IMR-90 (cell line): ENCODE measurements at regions not wholly inside any gene's neighbourhood (a gene's known extent, or its start where the extent isn't known, plus 50 kb on each side); places are given as distances from the start of the nearest gene placed in this dataset.

ENCODE experiments used
- ATAC-seq: fragments of 200-7000 bp; cut with Tn5 transposase; 2 replicates; pipeline ENCODE4 v1.9.1; 2020; ENCODE audit warnings: low read depth, mild to moderate bottlenecking, moderate library complexity
- BruUV-seq: library from RNA; stranded (reverse); fragments of 400-500 nt; replicated peaks from 2 replicates; lab custom pipeline; 2021; lab: Mats Ljungman, UMichigan
- CTCF ChIA-PET: fragments of 300-600 bp; formaldehyde crosslinking; extraction: SDS; loops from one replicate; lab custom pipeline; 2021; ENCODE audit warnings: antibody characterized with exemption; lab: Yijun Ruan, JAX
- POLR2A ChIA-PET: fragments of 300-600 bp; sonication (Branson Sonifier 250); formaldehyde crosslinking; loops from one replicate; lab custom pipeline; 2022; ENCODE audit warnings: antibody characterized with exemption; ENCODE audit not compliant: unreplicated experiment; lab: Charles Lee
- DNase-seq: peaks from one replicate; pipeline ENCODE4 v3.0.0; 2013
- H2AFZ ChIP-seq: replicated peaks from 2 replicates; pipeline ENCODE3; 2013; ENCODE audit warnings: low read length, mild to moderate bottlenecking; ENCODE audit not compliant: poor library complexity
- H2AK5ac ChIP-seq: 2 replicates; pipeline ENCODE4 v1.6.1; 2013; ENCODE audit warnings: low read depth, low read length, inconsistent platforms
- H2AK9ac ChIP-seq: replicated peaks from 2 replicates; pipeline ENCODE3; 2013; ENCODE audit warnings: mild to moderate bottlenecking, low read depth, low read length, moderate library complexity; ENCODE audit not compliant: poor library complexity
- H2BK120ac ChIP-seq: 2 replicates; pipeline ENCODE4 v1.6.1; 2013; ENCODE audit warnings: low read depth, low read length, inconsistent platforms
- H2BK15ac ChIP-seq: 3 replicates; pipeline ENCODE4 v1.6.1; 2013; ENCODE audit warnings: low read depth, low read length, inconsistent platforms
- H2BK20ac ChIP-seq: 2 replicates; pipeline ENCODE4 v1.6.1; 2013; ENCODE audit warnings: low read depth, mild to moderate bottlenecking, inconsistent platforms, low read length, moderate library complexity
- H2BK5ac ChIP-seq: 2 replicates; pipeline ENCODE4 v1.6.1; 2013; ENCODE audit warnings: mild to moderate bottlenecking, low read depth, low read length, inconsistent platforms; ENCODE audit not compliant: poor library complexity, severe bottlenecking
- H3K14ac ChIP-seq: replicated peaks from 2 replicates; pipeline ENCODE4 v1.6.1; 2013; ENCODE audit warnings: low read depth, low read length, inconsistent platforms
- H3K18ac ChIP-seq: 2 replicates; pipeline ENCODE4 v1.6.1; 2013; ENCODE audit warnings: low read depth, low read length, control low read depth
- H3K23ac ChIP-seq: 2 replicates; pipeline ENCODE4 v1.6.1; 2013; ENCODE audit warnings: low read depth, low read length, inconsistent platforms
- H3K27ac ChIP-seq: 2 replicates; pipeline ENCODE4 v1.5.1; 2013; ENCODE audit warnings: mild to moderate bottlenecking, control low read depth, low read length; ENCODE audit not compliant: insufficient read depth
- H3K27me3 ChIP-seq: 2 replicates; pipeline ENCODE4 v1.6.1; 2013; ENCODE audit warnings: low read length; ENCODE audit not compliant: control insufficient read depth, insufficient read depth
- H3K36me3 ChIP-seq: 2 replicates; pipeline ENCODE4 v1.6.1; 2013; ENCODE audit warnings: low read length, mixed read lengths; ENCODE audit not compliant: control insufficient read depth, insufficient read depth
- H3K4ac ChIP-seq: 2 replicates; pipeline ENCODE4 v1.6.1; 2013; ENCODE audit warnings: low read depth, low read length, inconsistent platforms
- H3K4me1 ChIP-seq: 2 replicates; pipeline ENCODE4 v1.6.1; 2013; ENCODE audit warnings: low read length, mixed read lengths; ENCODE audit not compliant: control insufficient read depth, insufficient read depth
- H3K4me2 ChIP-seq: 2 replicates; pipeline ENCODE4 v1.6.1; 2013; ENCODE audit warnings: low read depth, mild to moderate bottlenecking, control low read depth, low read length, moderate library complexity
- H3K4me3 ChIP-seq: 2 replicates; pipeline ENCODE4 v1.5.1; 2013; ENCODE audit warnings: low read depth, mild to moderate bottlenecking, control low read depth, low read length, moderate library complexity; ENCODE audit not compliant: insufficient read depth
- H3K56ac ChIP-seq: 2 replicates; pipeline ENCODE4 v1.6.1; 2013; ENCODE audit warnings: low read length, inconsistent platforms; ENCODE audit not compliant: insufficient read depth; ENCODE audit errors: extremely low read depth
- H3K79me1 ChIP-seq, 2 experiments: 2 replicates each; pipeline ENCODE4 v1.6.1; 2013; ENCODE audit warnings: low read length in 2 of 2, inconsistent platforms in 1 of 2, low read depth in 1 of 2
- H3K9ac ChIP-seq: 2 replicates; pipeline ENCODE4 v1.6.1; 2013; ENCODE audit warnings: low read depth, low read length, control low read depth
- H3K9me1 ChIP-seq: 2 replicates; pipeline ENCODE4 v1.6.1; 2013; ENCODE audit warnings: low read length, inconsistent platforms; ENCODE audit not compliant: insufficient read depth
- H3K9me3 ChIP-seq: 2 replicates; pipeline ENCODE4 v1.6.1; 2013; ENCODE audit warnings: low read length; ENCODE audit not compliant: control insufficient read depth, insufficient read depth
- H4K20me1 ChIP-seq: 2 replicates; pipeline ENCODE4 v1.6.1; 2013; ENCODE audit warnings: low read length, inconsistent platforms; ENCODE audit not compliant: insufficient read depth
- H4K5ac ChIP-seq: 2 replicates; pipeline ENCODE4 v1.6.1; 2013; ENCODE audit warnings: mild to moderate bottlenecking, low read depth, low read length, control low read depth
- H4K8ac ChIP-seq, 2 experiments: 2 replicates each; pipeline ENCODE4 v1.6.1; 2013; ENCODE audit warnings: low read depth in 2 of 2, low read length in 2 of 2, control low read depth in 1 of 2, inconsistent platforms in 1 of 2
- H4K91ac ChIP-seq: 2 replicates; pipeline ENCODE4 v1.6.1; 2013; ENCODE audit warnings: low read depth, low read length, inconsistent platforms; ENCODE audit not compliant: insufficient read depth
- BHLHE40 ChIP-seq: fragments of 150-350 bp; IDR thresholded peaks from 2 replicates; pipeline ENCODE4 v1.6.1; 2016; ENCODE audit warnings: mild to moderate bottlenecking, low read depth, low read length
- RAD21 ChIP-seq: IDR thresholded peaks from 2 replicates; pipeline ENCODE4 v1.6.1; 2012; ENCODE audit warnings: low read length, improper control_type of control experiment
- RFX5 ChIP-seq: IDR thresholded peaks from 2 replicates; pipeline ENCODE4 v1.8.0; 2012; ENCODE audit warnings: low read depth, mild to moderate bottlenecking, low read length, moderate library complexity
- SMC3 ChIP-seq: fragments of 150-350 bp; IDR thresholded peaks from 2 replicates; pipeline ENCODE4 v1.6.1; 2016; ENCODE audit warnings: low read depth, mild to moderate bottlenecking, antibody characterized with exemption, low read length, moderate library complexity
- WGBS, 2 experiments: methylation state at CpG; one replicate each; pipeline versions ENCODE4 v1.1.5 to v1.1.7; 2013; ENCODE audit warnings: missing lambda C conversion rate in 2 of 2; ENCODE audit not compliant: insufficient read length in 1 of 2; ENCODE audit errors: extremely low coverage in 2 of 2; 5-methylcytosine and 5-hydroxymethylcytosine counted together
- dilution Hi-C: fragments of 300-500 bp; cut with HindIII; formaldehyde crosslinking; loops from one replicate; pipeline ENCODE4 v1.14.3; 2018; ENCODE audit warnings: low sequenced_read_pairs; ENCODE audit not compliant: unreplicated experiment
- in situ Hi-C: fragments of 300-500 bp; cut with MboI; formaldehyde crosslinking; loops from 3 replicates; pipeline ENCODE4 v1.14.3; 2019; ENCODE audit warnings: low sequenced_read_pairs, inconsistent platforms, mixed read lengths
- intact Hi-C: fragments of 100-400 bp; cut with micrococcal nuclease; formaldehyde crosslinking; loops from 2 replicates; pipeline ENCODE4 v1.10.0; 2022
- TF ChIP-seq, protein P1 (sequence below): conservative IDR thresholded peaks from 2 replicates; pipeline ENCODE4 v1.5.1; 2012; ENCODE audit warnings: mild to moderate bottlenecking, low read depth, low read length, improper control_type of control experiment

DNA sequence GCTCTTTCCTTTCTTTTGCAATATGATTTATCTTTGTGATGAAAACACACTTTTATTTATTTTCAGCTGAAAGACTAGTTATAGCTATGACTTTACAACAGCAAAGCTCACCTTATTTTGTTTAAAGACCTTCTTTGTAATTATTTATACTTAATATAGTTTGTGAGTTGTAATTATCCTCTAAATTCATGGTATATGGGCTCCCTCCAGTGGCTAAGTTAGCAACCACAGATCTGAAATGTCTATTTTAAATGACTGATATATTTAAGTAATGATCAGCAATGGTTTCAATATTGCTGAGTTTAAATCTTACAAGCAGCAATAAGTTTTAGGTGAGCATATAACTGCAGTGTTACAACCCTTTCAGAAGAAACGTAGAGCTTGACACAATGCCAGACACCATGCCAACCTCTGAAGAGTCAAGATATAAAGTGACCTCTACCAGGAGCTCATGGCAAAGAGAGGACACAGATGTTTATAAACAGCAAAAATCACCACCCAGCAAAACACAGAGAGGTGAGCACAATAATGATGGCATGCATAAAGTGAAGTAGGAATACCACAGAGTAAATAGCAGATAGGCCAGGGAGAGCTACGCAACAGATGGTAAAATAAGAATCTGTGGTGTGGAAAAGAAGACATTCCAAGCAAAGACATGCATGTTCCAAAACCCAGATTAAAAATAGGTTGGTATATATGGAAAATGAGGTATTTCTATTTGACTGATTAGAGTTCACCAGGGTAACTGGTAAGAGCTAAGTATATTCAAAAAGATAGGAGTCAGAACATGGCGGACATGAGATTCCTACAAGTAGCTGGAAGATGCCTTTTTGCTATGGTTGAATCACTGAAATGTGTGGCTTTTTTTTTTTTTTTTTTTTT lies 143.7 kb upstream of the ZNF385D start:
- BruUV-seq: no TSS peak
- no peak for TF ChIP-seq RFX5
- TF ChIP-seq, protein P1, sequence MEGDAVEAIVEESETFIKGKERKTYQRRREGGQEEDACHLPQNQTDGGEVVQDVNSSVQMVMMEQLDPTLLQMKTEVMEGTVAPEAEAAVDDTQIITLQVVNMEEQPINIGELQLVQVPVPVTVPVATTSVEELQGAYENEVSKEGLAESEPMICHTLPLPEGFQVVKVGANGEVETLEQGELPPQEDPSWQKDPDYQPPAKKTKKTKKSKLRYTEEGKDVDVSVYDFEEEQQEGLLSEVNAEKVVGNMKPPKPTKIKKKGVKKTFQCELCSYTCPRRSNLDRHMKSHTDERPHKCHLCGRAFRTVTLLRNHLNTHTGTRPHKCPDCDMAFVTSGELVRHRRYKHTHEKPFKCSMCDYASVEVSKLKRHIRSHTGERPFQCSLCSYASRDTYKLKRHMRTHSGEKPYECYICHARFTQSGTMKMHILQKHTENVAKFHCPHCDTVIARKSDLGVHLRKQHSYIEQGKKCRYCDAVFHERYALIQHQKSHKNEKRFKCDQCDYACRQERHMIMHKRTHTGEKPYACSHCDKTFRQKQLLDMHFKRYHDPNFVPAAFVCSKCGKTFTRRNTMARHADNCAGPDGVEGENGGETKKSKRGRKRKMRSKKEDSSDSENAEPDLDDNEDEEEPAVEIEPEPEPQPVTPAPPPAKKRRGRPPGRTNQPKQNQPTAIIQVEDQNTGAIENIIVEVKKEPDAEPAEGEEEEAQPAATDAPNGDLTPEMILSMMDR: peak; percentile 65
- peak; percentile 59 for TF ChIP-seq SMC3
- peak; percentile 74 for TF ChIP-seq RAD21
- TF ChIP-seq BHLHE40: no peak
- Histone ChIP-seq H3K9me1 (no peaks in the 10 kb centered on the region), H4K8ac (no peak overlapping the region), H3K79me1 (no peaks in the 10 kb centered on the region), H3K9ac (no peak overlapping the region), H2BK20ac (no peak overlapping the region), H3K18ac (no peak overlapping the region), H3K23ac (no peak overlapping the region), H3K4me2 (no peak overlapping the region), H3K56ac (no peak overlapping the region), H3K27me3 (no peaks in the 10 kb centered on the region), H2BK15ac (no peak overlapping the region), H4K20me1 (no peaks in the 10 kb centered on the region), H3K4me3 (no peak overlapping the region), H4K91ac (no peak overlapping the region), H2BK120ac (no peak overlapping the region), H2AK5ac (no peak overlapping the region), H3K36me3 (no peaks in the 10 kb centered on the region), H3K9me3 (no peaks in the 10 kb centered on the region), H3K4me1 (no peaks in the 10 kb centered on the region), H3K27ac (no peak overlapping the region), H2AK9ac (no peak overlapping the region), H2AFZ (no peak overlapping the region), H3K14ac (no peak overlapping the region), H2BK5ac (no peak overlapping the region), H4K5ac (no peak overlapping the region), H3K4ac (no peak overlapping the region)
- dilution Hi-C loops (no loop called here), intact Hi-C loops (loop anchor here (1.0 to 10.0 kb wide), 6 partner anchors 142 to 1670 kb away; no protein-coding TSS in a partner anchor), in situ Hi-C loops (loop anchor here (25.0 kb wide), 2 partner anchors 1382 to 1557 kb away; no protein-coding TSS in a partner anchor)
- DNase-seq: peak; percentile 35
- POLR2A ChIA-PET: no interaction called here
- WGBS, 2 experiments: no CpG with 5 or more reads among the region's 3 CpGs
- CTCF ChIA-PET: interaction anchor here (0.6 to 1.1 kb wide), 2 partner anchors 18 to 1237 kb away, joined by 3 read pairs; no protein-coding TSS in a partner anchor
- peak; percentile 66; the same call in 1 of the 2 replicates for ATAC-seq
